K562 (cell line): ENCODE measurements at regions not wholly inside any gene's neighbourhood (a gene's known extent, or its start where the extent isn't known, plus 50 kb on each side); places are given as distances from the start of the nearest gene placed in this dataset.

Experiments
- ATAC-seq: fragments of 200-7000 bp; cut with Tn5 transposase; 3 replicates; pipeline ENCODE4 v1.9.1; 2020; ENCODE audit warnings: moderate library complexity
- BruUV-seq: library from RNA; stranded (reverse); fragments of 400-500 nt; replicated peaks from 2 replicates; lab custom pipeline; 2021; lab: Mats Ljungman, UMichigan
- CTCF ChIA-PET: fragments of 300-600 bp; formaldehyde crosslinking; extraction: SDS; loops from one replicate; lab custom pipeline; 2021; ENCODE audit warnings: low intra/inter-chr PET ratio; lab: Yijun Ruan, JAX
- POLR2A ChIA-PET: fragments of 300-600, 350-650 bp; sonication (Branson Sonifier 250); formaldehyde crosslinking; extraction: SDS; loops from one replicate; lab custom pipeline; 2021; ENCODE audit warnings: antibody characterized with exemption, inconsistent platforms; lab: Yijun Ruan, JAX
- DNase-seq, 4 experiments: peaks; one replicate each; pipeline versions ENCODE4 v3.0.0 to v3.0.0-alpha.2; 2011 to 2018; ENCODE audit warnings: low spot score in 3 of 4, mixed read lengths in 3 of 4; ENCODE audit errors: extremely low read depth in 1 of 4
- FAIRE-seq: peaks from 2 replicates; lab custom pipeline; 2011; peaks lifted over from hg19 to GRCh38; lab: Jason Lieb, UNC
- H2AFZ ChIP-seq: 2 replicates; pipeline ENCODE4 v1.6.0; 2011; ENCODE audit warnings: low read depth, low read length, control low read depth, inconsistent platforms
- H3K27ac ChIP-seq: fragments of 200-600 bp; 3 replicates; pipeline ENCODE4 v1.8.0; 2011; ENCODE audit warnings: low read depth, mild to moderate bottlenecking, control low read depth, inconsistent platforms, low read length, moderate library complexity, mixed read lengths; ENCODE audit errors: extremely low read depth
- H3K27me3 ChIP-seq, 2 experiments: fragments of 300-600 bp in 1 of 2; 2 replicates in 1 of 2; 3 replicates in 1 of 2; pipeline versions ENCODE4 v1.6.0 to v1.8.0; 2011; ENCODE audit warnings: inconsistent platforms in 2 of 2, low read length in 2 of 2, mild to moderate bottlenecking in 1 of 2, mixed read lengths in 1 of 2, moderate library complexity in 1 of 2; ENCODE audit not compliant: control insufficient read depth in 2 of 2, insufficient read depth in 2 of 2
- H3K36me3 ChIP-seq: fragments of 300-600 bp; 3 replicates; pipeline ENCODE4 v1.8.0; 2011; ENCODE audit warnings: mild to moderate bottlenecking, low read length, inconsistent platforms; ENCODE audit not compliant: control insufficient read depth, insufficient read depth
- H3K4me1 ChIP-seq, 2 experiments: fragments of 200-600 bp in 1 of 2; replicated peaks in 1 of 2; 2 replicates in 1 of 2; 3 replicates in 1 of 2; pipeline versions ENCODE4 v1.5.1 to v1.8.0; 2011; ENCODE audit warnings: inconsistent platforms in 2 of 2, low read length in 2 of 2, mild to moderate bottlenecking in 1 of 2, mixed read lengths in 1 of 2, moderate library complexity in 1 of 2; ENCODE audit not compliant: control insufficient read depth in 2 of 2, insufficient read depth in 2 of 2
- H3K4me2 ChIP-seq: 2 replicates; pipeline ENCODE4 v1.6.1; 2011; ENCODE audit warnings: low read length, control low read depth, inconsistent platforms, mixed read lengths; ENCODE audit not compliant: insufficient read depth
- H3K4me3 ChIP-seq: fragments of 200-600 bp; sonication (generic), shearing (Covaris generic); 2 replicates; pipeline ENCODE4 v1.5.1; 2016; ENCODE audit warnings: control low read depth, inconsistent platforms
- H3K79me2 ChIP-seq: fragments of 200-600 bp; 3 replicates; pipeline ENCODE4 v1.8.0; 2011; ENCODE audit warnings: low read length, inconsistent platforms; ENCODE audit not compliant: control insufficient read depth, insufficient read depth
- H3K9ac ChIP-seq, 2 experiments: 2 replicates each; pipeline versions ENCODE4 v1.6.0 to v1.6.1; 2011; ENCODE audit warnings: low read depth in 2 of 2, low read length in 2 of 2, control low read depth in 1 of 2, inconsistent platforms in 1 of 2, mild to moderate bottlenecking in 1 of 2, mixed read lengths in 1 of 2; ENCODE audit not compliant: insufficient read depth in 1 of 2
- H3K9me1 ChIP-seq: one replicate; pipeline ENCODE4 v1.6.0; 2011; ENCODE audit warnings: inconsistent platforms, mild to moderate bottlenecking, low read length, moderate library complexity; ENCODE audit not compliant: control insufficient read depth, insufficient read depth
- H3K9me3 ChIP-seq: replicated peaks from 2 replicates; pipeline ENCODE4 v1.5.1; 2011; ENCODE audit warnings: low read depth, low read length, inconsistent platforms; ENCODE audit not compliant: control insufficient read depth, insufficient read depth
- H4K20me1 ChIP-seq: replicated peaks from 2 replicates; pipeline ENCODE4 v1.6.1; 2011; ENCODE audit warnings: low read length, inconsistent platforms, mixed read lengths; ENCODE audit not compliant: control insufficient read depth, insufficient read depth
- ATF7 ChIP-seq: fragments of 450-650 bp; IDR thresholded peaks from 2 replicates; pipeline ENCODE4 v1.7.1; 2014; ENCODE audit warnings: mild to moderate bottlenecking, moderate library complexity
- EWSR1 ChIP-seq: fragments of 450-650 bp; IDR thresholded peaks from 2 replicates; pipeline ENCODE4 v1.6.1; 2018; ENCODE audit warnings: borderline replicate concordance, mild to moderate bottlenecking, low read depth, moderate library complexity; ENCODE audit not compliant: partially characterized antibody
- MTA2 ChIP-seq: fragments of 450-650 bp; IDR thresholded peaks from 2 replicates; pipeline ENCODE4 v1.6.1; 2016; ENCODE audit warnings: low read depth
- NFIX ChIP-seq: fragments of 250-450 bp; sonication (Bioruptor Pico); IDR thresholded peaks from 2 replicates; pipeline ENCODE4 v1.4.0; 2020; ENCODE audit warnings: low read depth, mild to moderate bottlenecking, moderate library complexity
- SAFB ChIP-seq: fragments of 200-400 bp; formaldehyde crosslinking; IDR thresholded peaks from 2 replicates; pipeline ENCODE4 v1.6.1; 2017; ENCODE audit warnings: low read depth, low read length, borderline replicate concordance
- ZNF232 ChIP-seq: sonication (generic); formaldehyde crosslinking; IDR thresholded peaks from 2 replicates; pipeline ENCODE4 v1.8.0; 2022; ENCODE audit warnings: mild to moderate bottlenecking, missing genetic modification reagents
- ZNF274 ChIP-seq: IDR thresholded peaks from 2 replicates; pipeline ENCODE4 v1.6.1; 2011; ENCODE audit warnings: low read depth, mild to moderate bottlenecking, low read length, moderate library complexity, borderline replicate concordance
- ZNF551 ChIP-seq: fragments of 250-450 bp; sonication (Bioruptor Pico); IDR thresholded peaks from 2 replicates; pipeline ENCODE4 v1.5.0; 2021; ENCODE audit warnings: mild to moderate bottlenecking, moderate library complexity
- ZSCAN29 ChIP-seq: fragments of 450-650 bp; IDR thresholded peaks from 2 replicates; pipeline ENCODE4 v1.6.1; 2017
- WGBS: fragments of 100-300 bp; shearing (Covaris generic); methylation state at CpG from one replicate; pipeline ENCODE4 v1.1.6; 2016; ENCODE audit warnings: low coverage, mixed read lengths; ENCODE audit not compliant: insufficient coverage; ENCODE audit errors: missing lambda C conversion rate; 5-methylcytosine and 5-hydroxymethylcytosine counted together
- in situ Hi-C: fragments of 300-500 bp; cut with MboI; formaldehyde crosslinking; loops from 4 replicates; pipeline ENCODE4 v1.15.0; 2018; ENCODE audit warnings: inconsistent platforms, mixed read lengths
- intact Hi-C: fragments of 100-400 bp; cut with micrococcal nuclease; formaldehyde crosslinking; loops from 2 replicates; pipeline ENCODE4 v1.14.2; 2022
- TF ChIP-seq, protein P1 (sequence below): fragments of 450-650 bp; IDR thresholded peaks from 2 replicates; pipeline ENCODE4 v1.7.0; 2016; ENCODE audit warnings: borderline replicate concordance
- TF ChIP-seq, protein P2 (sequence below): fragments of 250-450 bp; sonication (Bioruptor Pico); IDR thresholded peaks from 2 replicates; pipeline ENCODE4 v1.8.0; 2021; ENCODE audit warnings: moderate library complexity, mild to moderate bottlenecking, inconsistent platforms
- TF ChIP-seq, protein P3 (sequence below): sonication (generic); formaldehyde crosslinking; IDR thresholded peaks from 2 replicates; pipeline ENCODE4 v1.4.0; 2020; ENCODE audit warnings: mild to moderate bottlenecking, missing genetic modification reagents
- TF ChIP-seq, protein P4 (sequence below): sonication (generic); formaldehyde crosslinking; IDR thresholded peaks from 2 replicates; pipeline ENCODE4 v1.8.0; 2022; ENCODE audit warnings: mild to moderate bottlenecking, missing genetic modification reagents
- TF ChIP-seq, protein P5 (sequence below): sonication (generic); formaldehyde crosslinking; IDR thresholded peaks from 2 replicates; pipeline ENCODE4 v1.8.0; 2022; ENCODE audit warnings: mild to moderate bottlenecking, missing genetic modification reagents

DNA sequence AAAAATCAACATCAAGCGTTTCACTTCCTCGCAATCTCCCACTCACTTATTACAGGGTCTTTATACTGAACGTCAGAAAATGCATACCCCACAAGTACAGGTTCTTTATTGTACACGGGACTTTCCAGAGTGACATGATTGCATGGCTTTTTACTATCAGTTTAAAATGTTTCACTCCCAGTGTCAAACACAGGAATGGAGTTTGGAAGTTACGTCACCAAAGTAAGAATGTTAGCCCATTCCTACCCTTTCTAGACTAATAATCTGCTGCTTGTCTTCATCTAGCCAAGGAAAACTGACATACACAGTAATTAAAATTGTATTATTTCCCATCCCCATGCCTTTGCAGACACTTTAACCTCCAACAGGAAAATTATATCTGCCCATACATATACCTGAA, 624.2 kb downstream of the BCL11B start:
- Histone ChIP-seq H3K9ac (no peak overlapping the region), H2AFZ (no peak overlapping the region), H3K36me3 (no peaks in the 10 kb centered on the region), H3K4me2 (no peak overlapping the region), H3K27ac (no peak overlapping the region), H3K4me3 (no peak overlapping the region), H3K9me1 (no peaks in the 10 kb centered on the region), H4K20me1 (no peaks in the 10 kb centered on the region), H3K4me1 (no peaks in the 10 kb centered on the region), H3K9me3 (no peaks in the 10 kb centered on the region), H3K27me3 (no peaks in the 10 kb centered on the region), H3K79me2 (no peaks in the 10 kb centered on the region)
- ATAC-seq: no peak
- intact Hi-C loops: no loop called here
- ChIA-PET POLR2A (no interaction called here), CTCF (no interaction called here)
- no TSS peak for BruUV-seq
- WGBS: 0% methylated on average over 5 of the region's 5 CpGs
- TF ChIP-seq NFIX (CRISPR knock-in tag): no peak
- TF ChIP-seq, protein P1, sequence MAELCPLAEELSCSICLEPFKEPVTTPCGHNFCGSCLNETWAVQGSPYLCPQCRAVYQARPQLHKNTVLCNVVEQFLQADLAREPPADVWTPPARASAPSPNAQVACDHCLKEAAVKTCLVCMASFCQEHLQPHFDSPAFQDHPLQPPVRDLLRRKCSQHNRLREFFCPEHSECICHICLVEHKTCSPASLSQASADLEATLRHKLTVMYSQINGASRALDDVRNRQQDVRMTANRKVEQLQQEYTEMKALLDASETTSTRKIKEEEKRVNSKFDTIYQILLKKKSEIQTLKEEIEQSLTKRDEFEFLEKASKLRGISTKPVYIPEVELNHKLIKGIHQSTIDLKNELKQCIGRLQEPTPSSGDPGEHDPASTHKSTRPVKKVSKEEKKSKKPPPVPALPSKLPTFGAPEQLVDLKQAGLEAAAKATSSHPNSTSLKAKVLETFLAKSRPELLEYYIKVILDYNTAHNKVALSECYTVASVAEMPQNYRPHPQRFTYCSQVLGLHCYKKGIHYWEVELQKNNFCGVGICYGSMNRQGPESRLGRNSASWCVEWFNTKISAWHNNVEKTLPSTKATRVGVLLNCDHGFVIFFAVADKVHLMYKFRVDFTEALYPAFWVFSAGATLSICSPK: no peak
- no peak for TF ChIP-seq MTA2
- TF ChIP-seq, protein P2, sequence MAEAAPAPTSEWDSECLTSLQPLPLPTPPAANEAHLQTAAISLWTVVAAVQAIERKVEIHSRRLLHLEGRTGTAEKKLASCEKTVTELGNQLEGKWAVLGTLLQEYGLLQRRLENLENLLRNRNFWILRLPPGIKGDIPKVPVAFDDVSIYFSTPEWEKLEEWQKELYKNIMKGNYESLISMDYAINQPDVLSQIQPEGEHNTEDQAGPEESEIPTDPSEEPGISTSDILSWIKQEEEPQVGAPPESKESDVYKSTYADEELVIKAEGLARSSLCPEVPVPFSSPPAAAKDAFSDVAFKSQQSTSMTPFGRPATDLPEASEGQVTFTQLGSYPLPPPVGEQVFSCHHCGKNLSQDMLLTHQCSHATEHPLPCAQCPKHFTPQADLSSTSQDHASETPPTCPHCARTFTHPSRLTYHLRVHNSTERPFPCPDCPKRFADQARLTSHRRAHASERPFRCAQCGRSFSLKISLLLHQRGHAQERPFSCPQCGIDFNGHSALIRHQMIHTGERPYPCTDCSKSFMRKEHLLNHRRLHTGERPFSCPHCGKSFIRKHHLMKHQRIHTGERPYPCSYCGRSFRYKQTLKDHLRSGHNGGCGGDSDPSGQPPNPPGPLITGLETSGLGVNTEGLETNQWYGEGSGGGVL (CRISPR knock-in tag): no peak
- TF ChIP-seq, protein P3, sequence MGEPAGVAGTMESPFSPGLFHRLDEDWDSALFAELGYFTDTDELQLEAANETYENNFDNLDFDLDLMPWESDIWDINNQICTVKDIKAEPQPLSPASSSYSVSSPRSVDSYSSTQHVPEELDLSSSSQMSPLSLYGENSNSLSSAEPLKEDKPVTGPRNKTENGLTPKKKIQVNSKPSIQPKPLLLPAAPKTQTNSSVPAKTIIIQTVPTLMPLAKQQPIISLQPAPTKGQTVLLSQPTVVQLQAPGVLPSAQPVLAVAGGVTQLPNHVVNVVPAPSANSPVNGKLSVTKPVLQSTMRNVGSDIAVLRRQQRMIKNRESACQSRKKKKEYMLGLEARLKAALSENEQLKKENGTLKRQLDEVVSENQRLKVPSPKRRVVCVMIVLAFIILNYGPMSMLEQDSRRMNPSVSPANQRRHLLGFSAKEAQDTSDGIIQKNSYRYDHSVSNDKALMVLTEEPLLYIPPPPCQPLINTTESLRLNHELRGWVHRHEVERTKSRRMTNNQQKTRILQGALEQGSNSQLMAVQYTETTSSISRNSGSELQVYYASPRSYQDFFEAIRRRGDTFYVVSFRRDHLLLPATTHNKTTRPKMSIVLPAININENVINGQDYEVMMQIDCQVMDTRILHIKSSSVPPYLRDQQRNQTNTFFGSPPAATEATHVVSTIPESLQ (CRISPR knock-in tag): no peak
- TF ChIP-seq ZNF274: no peak
- TF ChIP-seq, protein P4, sequence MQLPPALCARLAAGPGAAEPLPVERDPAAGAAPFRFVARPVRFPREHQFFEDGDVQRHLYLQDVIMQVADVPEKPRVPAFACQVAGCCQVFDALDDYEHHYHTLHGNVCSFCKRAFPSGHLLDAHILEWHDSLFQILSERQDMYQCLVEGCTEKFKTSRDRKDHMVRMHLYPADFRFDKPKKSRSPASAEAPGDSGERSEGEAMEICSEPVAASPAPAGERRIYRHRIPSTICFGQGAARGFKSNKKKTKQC (CRISPR knock-in tag): no peak
- no peak for TF ChIP-seq ZNF232
- TF ChIP-seq, protein P5, sequence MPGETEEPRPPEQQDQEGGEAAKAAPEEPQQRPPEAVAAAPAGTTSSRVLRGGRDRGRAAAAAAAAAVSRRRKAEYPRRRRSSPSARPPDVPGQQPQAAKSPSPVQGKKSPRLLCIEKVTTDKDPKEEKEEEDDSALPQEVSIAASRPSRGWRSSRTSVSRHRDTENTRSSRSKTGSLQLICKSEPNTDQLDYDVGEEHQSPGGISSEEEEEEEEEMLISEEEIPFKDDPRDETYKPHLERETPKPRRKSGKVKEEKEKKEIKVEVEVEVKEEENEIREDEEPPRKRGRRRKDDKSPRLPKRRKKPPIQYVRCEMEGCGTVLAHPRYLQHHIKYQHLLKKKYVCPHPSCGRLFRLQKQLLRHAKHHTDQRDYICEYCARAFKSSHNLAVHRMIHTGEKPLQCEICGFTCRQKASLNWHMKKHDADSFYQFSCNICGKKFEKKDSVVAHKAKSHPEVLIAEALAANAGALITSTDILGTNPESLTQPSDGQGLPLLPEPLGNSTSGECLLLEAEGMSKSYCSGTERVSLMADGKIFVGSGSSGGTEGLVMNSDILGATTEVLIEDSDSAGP (CRISPR knock-in tag): no peak
- no peak for TF ChIP-seq ZSCAN29
- TF ChIP-seq SAFB: no peak
- no peak for TF ChIP-seq ZNF551 (CRISPR knock-in tag)
- TF ChIP-seq EWSR1: no peak
- no peak for TF ChIP-seq ATF7
- FAIRE-seq: no peak
- in situ Hi-C loops: no loop called here
- DNase-seq: no peak
